GM12878 (cell line): ENCODE measurements at regions not wholly inside any gene's neighbourhood (a gene's known extent, or its start where the extent isn't known, plus 50 kb on each side); places are given as distances from the start of the nearest gene placed in this dataset.

Experiments used
- ATAC-seq: fragments of 200-7000 bp; cut with Tn5 transposase; 3 replicates; pipeline ENCODE4 v1.9.1; 2020; ENCODE audit warnings: mild to moderate bottlenecking, moderate library complexity
- BruUV-seq: library from RNA; stranded (reverse); fragments of 400-500 nt; replicated peaks from 2 replicates; lab custom pipeline; 2021; lab: Mats Ljungman, UMichigan
- CTCF ChIA-PET: fragments of 300-600 bp; sonication (Branson Sonifier 250); formaldehyde crosslinking; extraction: SDS; loops from one replicate; lab custom pipeline; 2021; ENCODE audit warnings: inconsistent platforms; lab: Yijun Ruan, JAX
- POLR2A ChIA-PET: fragments of 350-600 bp; formaldehyde crosslinking; extraction: SDS; loops from one replicate; lab custom pipeline; 2021; ENCODE audit warnings: inconsistent platforms; lab: Charles Lee
- RAD21 ChIA-PET: fragments of 300-600 bp; sonication (Branson Sonifier 250); formaldehyde crosslinking; loops from one replicate; lab custom pipeline; 2023; ENCODE audit warnings: antibody characterized with exemption; ENCODE audit not compliant: unreplicated experiment; lab: Charles Lee
- SMC1A ChIA-PET: fragments of 300-600 bp; sonication (Branson Sonifier 250); formaldehyde crosslinking; loops from one replicate; lab custom pipeline; 2023; ENCODE audit not compliant: unreplicated experiment, uncharacterized antibody; lab: Charles Lee
- DNase-seq: peaks from one replicate; pipeline ENCODE4 v3.0.0-alpha.2; 2011; ENCODE audit warnings: low read depth, low spot score
- FAIRE-seq: peaks from 3 replicates; lab custom pipeline; 2011; peaks lifted over from hg19 to GRCh38; lab: Jason Lieb, UNC
- H2AFZ ChIP-seq: 2 replicates; pipeline ENCODE4 v1.6.0; 2011; ENCODE audit warnings: low read depth, low read length, control low read depth; ENCODE audit not compliant: control insufficient read depth
- H3K27ac ChIP-seq: 2 replicates; pipeline ENCODE4 v1.5.1; 2011; ENCODE audit warnings: control low read depth; ENCODE audit not compliant: control insufficient read depth, insufficient read depth
- H3K27me3 ChIP-seq, 2 experiments: replicated peaks in 1 of 2; 2 replicates each; pipeline versions ENCODE4 v1.6.0 to v1.6.1; 2011; ENCODE audit warnings: low read length in 1 of 2; ENCODE audit not compliant: control insufficient read depth in 2 of 2, insufficient read depth in 2 of 2
- H3K36me3 ChIP-seq, 2 experiments: 2 replicates each; pipeline ENCODE4 v1.5.1; 2011; ENCODE audit warnings: low read length in 1 of 2; ENCODE audit not compliant: control insufficient read depth in 2 of 2, insufficient read depth in 2 of 2
- H3K4me1 ChIP-seq: 2 replicates; pipeline ENCODE4 v1.6.1; 2011; ENCODE audit warnings: mild to moderate bottlenecking, low read length, moderate library complexity, mixed read lengths; ENCODE audit not compliant: control insufficient read depth, insufficient read depth
- H3K4me2 ChIP-seq: 2 replicates; pipeline ENCODE4 v1.6.0; 2011; ENCODE audit warnings: control low read depth; ENCODE audit not compliant: control insufficient read depth, insufficient read depth
- H3K4me3 ChIP-seq: fragments of 200-600 bp; sonication (generic); 2 replicates; pipeline ENCODE4 v1.5.1; 2016
- H3K79me2 ChIP-seq: 2 replicates; pipeline ENCODE4 v1.6.0; 2011; ENCODE audit warnings: low read length; ENCODE audit not compliant: control insufficient read depth, insufficient read depth
- H3K9ac ChIP-seq: 2 replicates; pipeline ENCODE4 v1.8.0; 2011; ENCODE audit warnings: low read length, control low read depth, mixed read lengths; ENCODE audit not compliant: control insufficient read depth, insufficient read depth
- H3K9me3 ChIP-seq: replicated peaks from 3 replicates; pipeline ENCODE4 v1.5.1; 2011; ENCODE audit warnings: mild to moderate bottlenecking, low read length; ENCODE audit not compliant: control insufficient read depth, insufficient read depth
- H4K20me1 ChIP-seq: 2 replicates; pipeline ENCODE4 v1.6.0; 2011; ENCODE audit not compliant: control insufficient read depth, insufficient read depth
- PML ChIP-seq: IDR thresholded peaks from 2 replicates; pipeline ENCODE4 v1.6.1; 2012; ENCODE audit warnings: low read length, inconsistent platforms
- POLR2AphosphoS5 ChIP-seq: IDR thresholded peaks from 2 replicates; pipeline ENCODE4 v1.6.1; 2011; ENCODE audit warnings: mild to moderate bottlenecking, low read length, inconsistent platforms
- SRF ChIP-seq, 2 experiments: IDR thresholded peaks; 2 replicates each; pipeline ENCODE4 v1.6.1; 2011; ENCODE audit warnings: low read depth in 2 of 2, low read length in 2 of 2, mild to moderate bottlenecking in 1 of 2, moderate library complexity in 1 of 2
- TCF12 ChIP-seq: IDR thresholded peaks from 2 replicates; pipeline ENCODE4 v1.6.1; 2011; ENCODE audit warnings: low read depth, mild to moderate bottlenecking, low read length
- WGBS: methylation state at CpG from one replicate; pipeline ENCODE4 v1.1.6; 2016; ENCODE audit warnings: low lambda C conversion rate; ENCODE audit not compliant: insufficient replicate concordance, insufficient coverage; ENCODE audit errors: missing lambda C conversion rate; 5-methylcytosine and 5-hydroxymethylcytosine counted together
- in situ Hi-C: fragments of 300-500 bp; cut with MboI; formaldehyde crosslinking; loops from 9 replicates; pipeline ENCODE4 v1.14.3; 2018; ENCODE audit warnings: mixed read lengths
- intact Hi-C: fragments of 100-400 bp; cut with micrococcal nuclease; formaldehyde crosslinking; loops from one replicate; pipeline ENCODE4 v1.14.2; 2022; ENCODE audit not compliant: unreplicated experiment
- TF ChIP-seq, protein P1 (sequence below): IDR thresholded peaks from 2 replicates; pipeline ENCODE4 v1.6.1; 2012; ENCODE audit warnings: mild to moderate bottlenecking, low read depth, low read length
- TF ChIP-seq, protein P2 (sequence below): fragments of 450-650 bp; IDR thresholded peaks from 2 replicates; pipeline ENCODE4 v1.6.1; 2016; ENCODE audit warnings: mild to moderate bottlenecking, moderate library complexity, borderline replicate concordance
- TF ChIP-seq, protein P3 (sequence below): IDR thresholded peaks from 2 replicates; pipeline ENCODE4 v1.6.1; 2011; ENCODE audit warnings: low read depth, low read length, improper control_type of control experiment, borderline replicate concordance
- TF ChIP-seq, protein P4 (sequence below): fragments of 450-650 bp; IDR thresholded peaks from 2 replicates; pipeline ENCODE4 v1.6.1; 2014; ENCODE audit warnings: mild to moderate bottlenecking

- ChIA-PET SMC1A (no interaction called here), POLR2A (no interaction called here), CTCF (no interaction called here), RAD21 (no interaction called here)
- Histone ChIP-seq H3K9me3 (no peaks in the 10 kb centered on the region), H3K27me3 (no peaks in the 10 kb centered on the region), H3K36me3 (no peaks in the 10 kb centered on the region), H3K4me3 (no peak overlapping the region), H3K9ac (no peak overlapping the region), H2AFZ (no peak overlapping the region), H3K79me2 (no peaks in the 10 kb centered on the region), H4K20me1 (no peaks in the 10 kb centered on the region), H3K4me2 (no peak overlapping the region), H3K4me1 (no peaks in the 10 kb centered on the region), H3K27ac (no peak overlapping the region)
- intact Hi-C loops (no loop called here), in situ Hi-C loops (no loop called here)
- no TSS peak for BruUV-seq
- WGBS, result 0% methylated on average over 1 of the region's 1 CpG
- FAIRE-seq, result no peak
- no peak for DNase-seq
- TF ChIP-seq, protein P1, sequence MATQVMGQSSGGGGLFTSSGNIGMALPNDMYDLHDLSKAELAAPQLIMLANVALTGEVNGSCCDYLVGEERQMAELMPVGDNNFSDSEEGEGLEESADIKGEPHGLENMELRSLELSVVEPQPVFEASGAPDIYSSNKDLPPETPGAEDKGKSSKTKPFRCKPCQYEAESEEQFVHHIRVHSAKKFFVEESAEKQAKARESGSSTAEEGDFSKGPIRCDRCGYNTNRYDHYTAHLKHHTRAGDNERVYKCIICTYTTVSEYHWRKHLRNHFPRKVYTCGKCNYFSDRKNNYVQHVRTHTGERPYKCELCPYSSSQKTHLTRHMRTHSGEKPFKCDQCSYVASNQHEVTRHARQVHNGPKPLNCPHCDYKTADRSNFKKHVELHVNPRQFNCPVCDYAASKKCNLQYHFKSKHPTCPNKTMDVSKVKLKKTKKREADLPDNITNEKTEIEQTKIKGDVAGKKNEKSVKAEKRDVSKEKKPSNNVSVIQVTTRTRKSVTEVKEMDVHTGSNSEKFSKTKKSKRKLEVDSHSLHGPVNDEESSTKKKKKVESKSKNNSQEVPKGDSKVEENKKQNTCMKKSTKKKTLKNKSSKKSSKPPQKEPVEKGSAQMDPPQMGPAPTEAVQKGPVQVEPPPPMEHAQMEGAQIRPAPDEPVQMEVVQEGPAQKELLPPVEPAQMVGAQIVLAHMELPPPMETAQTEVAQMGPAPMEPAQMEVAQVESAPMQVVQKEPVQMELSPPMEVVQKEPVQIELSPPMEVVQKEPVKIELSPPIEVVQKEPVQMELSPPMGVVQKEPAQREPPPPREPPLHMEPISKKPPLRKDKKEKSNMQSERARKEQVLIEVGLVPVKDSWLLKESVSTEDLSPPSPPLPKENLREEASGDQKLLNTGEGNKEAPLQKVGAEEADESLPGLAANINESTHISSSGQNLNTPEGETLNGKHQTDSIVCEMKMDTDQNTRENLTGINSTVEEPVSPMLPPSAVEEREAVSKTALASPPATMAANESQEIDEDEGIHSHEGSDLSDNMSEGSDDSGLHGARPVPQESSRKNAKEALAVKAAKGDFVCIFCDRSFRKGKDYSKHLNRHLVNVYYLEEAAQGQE, result no peak
- TF ChIP-seq, protein P2, sequence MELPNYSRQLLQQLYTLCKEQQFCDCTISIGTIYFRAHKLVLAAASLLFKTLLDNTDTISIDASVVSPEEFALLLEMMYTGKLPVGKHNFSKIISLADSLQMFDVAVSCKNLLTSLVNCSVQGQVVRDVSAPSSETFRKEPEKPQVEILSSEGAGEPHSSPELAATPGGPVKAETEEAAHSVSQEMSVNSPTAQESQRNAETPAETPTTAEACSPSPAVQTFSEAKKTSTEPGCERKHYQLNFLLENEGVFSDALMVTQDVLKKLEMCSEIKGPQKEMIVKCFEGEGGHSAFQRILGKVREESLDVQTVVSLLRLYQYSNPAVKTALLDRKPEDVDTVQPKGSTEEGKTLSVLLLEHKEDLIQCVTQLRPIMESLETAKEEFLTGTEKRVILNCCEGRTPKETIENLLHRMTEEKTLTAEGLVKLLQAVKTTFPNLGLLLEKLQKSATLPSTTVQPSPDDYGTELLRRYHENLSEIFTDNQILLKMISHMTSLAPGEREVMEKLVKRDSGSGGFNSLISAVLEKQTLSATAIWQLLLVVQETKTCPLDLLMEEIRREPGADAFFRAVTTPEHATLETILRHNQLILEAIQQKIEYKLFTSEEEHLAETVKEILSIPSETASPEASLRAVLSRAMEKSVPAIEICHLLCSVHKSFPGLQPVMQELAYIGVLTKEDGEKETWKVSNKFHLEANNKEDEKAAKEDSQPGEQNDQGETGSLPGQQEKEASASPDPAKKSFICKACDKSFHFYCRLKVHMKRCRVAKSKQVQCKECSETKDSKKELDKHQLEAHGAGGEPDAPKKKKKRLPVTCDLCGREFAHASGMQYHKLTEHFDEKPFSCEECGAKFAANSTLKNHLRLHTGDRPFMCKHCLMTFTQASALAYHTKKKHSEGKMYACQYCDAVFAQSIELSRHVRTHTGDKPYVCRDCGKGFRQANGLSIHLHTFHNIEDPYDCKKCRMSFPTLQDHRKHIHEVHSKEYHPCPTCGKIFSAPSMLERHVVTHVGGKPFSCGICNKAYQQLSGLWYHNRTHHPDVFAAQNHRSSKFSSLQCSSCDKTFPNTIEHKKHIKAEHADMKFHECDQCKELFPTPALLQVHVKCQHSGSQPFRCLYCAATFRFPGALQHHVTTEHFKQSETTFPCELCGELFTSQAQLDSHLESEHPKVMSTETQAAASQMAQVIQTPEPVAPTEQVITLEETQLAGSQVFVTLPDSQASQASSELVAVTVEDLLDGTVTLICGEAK, result no peak
- TF ChIP-seq, protein P3, sequence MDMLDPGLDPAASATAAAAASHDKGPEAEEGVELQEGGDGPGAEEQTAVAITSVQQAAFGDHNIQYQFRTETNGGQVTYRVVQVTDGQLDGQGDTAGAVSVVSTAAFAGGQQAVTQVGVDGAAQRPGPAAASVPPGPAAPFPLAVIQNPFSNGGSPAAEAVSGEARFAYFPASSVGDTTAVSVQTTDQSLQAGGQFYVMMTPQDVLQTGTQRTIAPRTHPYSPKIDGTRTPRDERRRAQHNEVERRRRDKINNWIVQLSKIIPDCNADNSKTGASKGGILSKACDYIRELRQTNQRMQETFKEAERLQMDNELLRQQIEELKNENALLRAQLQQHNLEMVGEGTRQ, result no peak
- TF ChIP-seq TCF12, result no peak
- no peak for TF ChIP-seq POLR2AphosphoS5
- no peak for TF ChIP-seq PML
- TF ChIP-seq SRF (IDR thresholded peaks at IDR 0.05; ENCODE audit: low read depth in 2 of 2, low read length in 2 of 2), result no peak
- TF ChIP-seq, protein P4, sequence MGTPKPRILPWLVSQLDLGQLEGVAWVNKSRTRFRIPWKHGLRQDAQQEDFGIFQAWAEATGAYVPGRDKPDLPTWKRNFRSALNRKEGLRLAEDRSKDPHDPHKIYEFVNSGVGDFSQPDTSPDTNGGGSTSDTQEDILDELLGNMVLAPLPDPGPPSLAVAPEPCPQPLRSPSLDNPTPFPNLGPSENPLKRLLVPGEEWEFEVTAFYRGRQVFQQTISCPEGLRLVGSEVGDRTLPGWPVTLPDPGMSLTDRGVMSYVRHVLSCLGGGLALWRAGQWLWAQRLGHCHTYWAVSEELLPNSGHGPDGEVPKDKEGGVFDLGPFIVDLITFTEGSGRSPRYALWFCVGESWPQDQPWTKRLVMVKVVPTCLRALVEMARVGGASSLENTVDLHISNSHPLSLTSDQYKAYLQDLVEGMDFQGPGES, result no peak
- no peak for ATAC-seq
These were observed 344.7 kb downstream of the NEK10 start for GRCh38 chr3:27024493-27024892.
